ENCODE measurements at regions not wholly inside any gene's neighbourhood (a gene's known extent, or its start where the extent isn't known, plus 50 kb on each side); places are given as distances from the start of the nearest gene placed in this dataset.

GRCh38 chr2:240368781-240369331 is 66.6 kb upstream of the GPC1 start:
- TF ChIP-seq EZH2phosphoT487 (IDR thresholded peaks at IDR 0.05; ENCODE audit: borderline replicate concordance, low read length), result no peak
- TF ChIP-seq CTCF (conservative IDR thresholded peaks at IDR 0.05; ENCODE audit: low read depth, low read length), result no peak
- TF ChIP-seq EZH2 (IDR thresholded peaks at IDR 0.05; ENCODE audit: low read length, unreplicated experiment), result no peak
